SK-N-SH treated with all-trans-retinoic acid at 6 μM for 48 hours (cell line): ENCODE measurements at regions not wholly inside any gene's neighbourhood (a gene's known extent, or its start where the extent isn't known, plus 50 kb on each side); places are given as distances from the start of the nearest gene placed in this dataset.

Experiments used
- ATAC-seq: fragments of 200-7000 bp; cut with Tn5 transposase; 3 replicates; pipeline ENCODE4 v1.9.1; 2020; ENCODE audit warnings: mild to moderate bottlenecking, moderate library complexity
- ARNTL ChIP-seq: fragments of 450-650 bp; formaldehyde crosslinking; IDR thresholded peaks from 2 replicates; pipeline ENCODE4 v1.5.0; 2020; ENCODE audit warnings: low read depth, mild to moderate bottlenecking, moderate library complexity, borderline replicate concordance
- CREB5 ChIP-seq: fragments of 250-450 bp; sonication (Bioruptor Pico); IDR thresholded peaks from 2 replicates; pipeline ENCODE4 v1.5.1; 2020; ENCODE audit warnings: low read depth, mild to moderate bottlenecking, moderate library complexity
- CSDC2 ChIP-seq: fragments of 250-450 bp; sonication (Bioruptor Pico); IDR thresholded peaks from 2 replicates; pipeline ENCODE4 v1.5.0; 2020; ENCODE audit warnings: mild to moderate bottlenecking, moderate library complexity
- CSRNP3 ChIP-seq: fragments of 250-450 bp; sonication (Bioruptor Pico); IDR thresholded peaks from 2 replicates; pipeline ENCODE4 v1.5.1; 2021; ENCODE audit warnings: mild to moderate bottlenecking, moderate library complexity
- GLIS3 ChIP-seq: fragments of 250-450 bp; sonication (Bioruptor Pico); IDR thresholded peaks from 2 replicates; pipeline ENCODE4 v1.5.0; 2020; ENCODE audit warnings: mild to moderate bottlenecking, moderate library complexity
- OSR1 ChIP-seq: fragments of 250-450 bp; sonication (Bioruptor Pico); IDR thresholded peaks from 2 replicates; pipeline ENCODE4 v1.8.0; 2022; ENCODE audit warnings: moderate library complexity, mild to moderate bottlenecking, inconsistent platforms
- PPARA ChIP-seq: fragments of 250-450 bp; sonication (Bioruptor Pico); IDR thresholded peaks from 2 replicates; pipeline ENCODE4 v1.5.0; 2020; ENCODE audit warnings: mild to moderate bottlenecking, borderline replicate concordance
- RARB ChIP-seq: fragments of 250-450 bp; sonication (Bioruptor Pico); IDR thresholded peaks from 2 replicates; pipeline ENCODE4 v1.8.0; 2021; ENCODE audit warnings: mild to moderate bottlenecking, moderate library complexity
- SNAI2 ChIP-seq: fragments of 250-450 bp; sonication (Bioruptor Pico); IDR thresholded peaks from 2 replicates; pipeline ENCODE4 v1.5.0; 2020; ENCODE audit warnings: mild to moderate bottlenecking, moderate library complexity
- TCF4 ChIP-seq: fragments of 250-450 bp; sonication (Bioruptor Pico); IDR thresholded peaks from 2 replicates; pipeline ENCODE4 v1.8.0; 2021; ENCODE audit warnings: mild to moderate bottlenecking, moderate library complexity, borderline replicate concordance
- TOX ChIP-seq: fragments of 250-450 bp; sonication (Bioruptor Pico); IDR thresholded peaks from 2 replicates; pipeline ENCODE4 v1.8.0; 2021; ENCODE audit warnings: mild to moderate bottlenecking, moderate library complexity, borderline replicate concordance
- ZC3H10 ChIP-seq: fragments of 250-450 bp; sonication (Bioruptor Pico); IDR thresholded peaks from 2 replicates; pipeline ENCODE4 v1.5.1; 2021; ENCODE audit warnings: mild to moderate bottlenecking, moderate library complexity
- TF ChIP-seq, protein P1 (sequence below): fragments of 250-450 bp; sonication (Bioruptor Pico); IDR thresholded peaks from 2 replicates; pipeline ENCODE4 v1.5.0; 2020; ENCODE audit warnings: mild to moderate bottlenecking, moderate library complexity

- no peak for ATAC-seq
- TF ChIP-seq TCF4 (CRISPR knock-in tag) (no peak), CSDC2 (CRISPR knock-in tag) (no peak), CREB5 (no peak), OSR1 (CRISPR knock-in tag) (no peak), CSRNP3 (CRISPR knock-in tag) (no peak), TOX (CRISPR knock-in tag) (no peak), PPARA (no peak), ARNTL (CRISPR knock-in tag) (no peak), ZC3H10 (no peak), SNAI2 (CRISPR knock-in tag) (no peak), GLIS3 (CRISPR knock-in tag) (no peak), RARB (CRISPR knock-in tag) (no peak)
- TF ChIP-seq, protein P1, sequence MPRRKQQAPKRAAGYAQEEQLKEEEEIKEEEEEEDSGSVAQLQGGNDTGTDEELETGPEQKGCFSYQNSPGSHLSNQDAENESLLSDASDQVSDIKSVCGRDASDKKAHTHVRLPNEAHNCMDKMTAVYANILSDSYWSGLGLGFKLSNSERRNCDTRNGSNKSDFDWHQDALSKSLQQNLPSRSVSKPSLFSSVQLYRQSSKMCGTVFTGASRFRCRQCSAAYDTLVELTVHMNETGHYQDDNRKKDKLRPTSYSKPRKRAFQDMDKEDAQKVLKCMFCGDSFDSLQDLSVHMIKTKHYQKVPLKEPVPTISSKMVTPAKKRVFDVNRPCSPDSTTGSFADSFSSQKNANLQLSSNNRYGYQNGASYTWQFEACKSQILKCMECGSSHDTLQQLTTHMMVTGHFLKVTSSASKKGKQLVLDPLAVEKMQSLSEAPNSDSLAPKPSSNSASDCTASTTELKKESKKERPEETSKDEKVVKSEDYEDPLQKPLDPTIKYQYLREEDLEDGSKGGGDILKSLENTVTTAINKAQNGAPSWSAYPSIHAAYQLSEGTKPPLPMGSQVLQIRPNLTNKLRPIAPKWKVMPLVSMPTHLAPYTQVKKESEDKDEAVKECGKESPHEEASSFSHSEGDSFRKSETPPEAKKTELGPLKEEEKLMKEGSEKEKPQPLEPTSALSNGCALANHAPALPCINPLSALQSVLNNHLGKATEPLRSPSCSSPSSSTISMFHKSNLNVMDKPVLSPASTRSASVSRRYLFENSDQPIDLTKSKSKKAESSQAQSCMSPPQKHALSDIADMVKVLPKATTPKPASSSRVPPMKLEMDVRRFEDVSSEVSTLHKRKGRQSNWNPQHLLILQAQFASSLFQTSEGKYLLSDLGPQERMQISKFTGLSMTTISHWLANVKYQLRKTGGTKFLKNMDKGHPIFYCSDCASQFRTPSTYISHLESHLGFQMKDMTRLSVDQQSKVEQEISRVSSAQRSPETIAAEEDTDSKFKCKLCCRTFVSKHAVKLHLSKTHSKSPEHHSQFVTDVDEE = no peak
These were observed 52.0 kb upstream of the CYYR1 start for GRCh38 chr21:26624983-26625519.
